GM18520 (cell line): ENCODE measurements at regions not wholly inside any gene's neighbourhood (a gene's known extent, or its start where the extent isn't known, plus 50 kb on each side); places are given as distances from the start of the nearest gene placed in this dataset.

Experiments used
- ATAC-seq: cut with Tn5 transposase; IDR thresholded peaks from one replicate; pipeline ENCODE4 v1.9.1; 2021; ENCODE audit not compliant: unreplicated experiment

- no peak for ATAC-seq
These were observed 182.8 kb downstream of the PIK3C3 start for GRCh38 chr18:42137693-42138375.

DNA sequence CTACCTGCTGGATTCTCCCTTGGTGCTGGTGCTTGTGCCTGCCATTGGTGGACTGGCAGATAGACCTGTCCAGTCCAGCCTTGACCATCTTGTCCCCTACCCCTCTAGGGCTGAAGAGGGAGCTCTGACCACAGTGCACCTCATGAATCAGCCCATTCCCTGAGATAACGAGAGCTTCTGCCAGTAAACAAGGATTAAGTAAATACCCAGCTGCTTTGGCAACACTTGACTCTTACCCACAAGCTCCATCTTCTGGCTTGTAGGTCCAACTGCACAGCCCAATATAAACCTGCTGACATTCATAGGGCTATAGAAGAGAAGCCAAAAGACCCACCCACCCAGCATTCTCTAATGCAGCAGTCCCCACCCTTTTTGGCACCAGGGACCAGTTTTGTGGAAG is 186.4 kb downstream of the PIK3C3 start:
- no peak for ATAC-seq

GRCh38 chr18:42155024-42155423 is 200.0 kb downstream of the PIK3C3 start:
- no peak for ATAC-seq

DNA sequence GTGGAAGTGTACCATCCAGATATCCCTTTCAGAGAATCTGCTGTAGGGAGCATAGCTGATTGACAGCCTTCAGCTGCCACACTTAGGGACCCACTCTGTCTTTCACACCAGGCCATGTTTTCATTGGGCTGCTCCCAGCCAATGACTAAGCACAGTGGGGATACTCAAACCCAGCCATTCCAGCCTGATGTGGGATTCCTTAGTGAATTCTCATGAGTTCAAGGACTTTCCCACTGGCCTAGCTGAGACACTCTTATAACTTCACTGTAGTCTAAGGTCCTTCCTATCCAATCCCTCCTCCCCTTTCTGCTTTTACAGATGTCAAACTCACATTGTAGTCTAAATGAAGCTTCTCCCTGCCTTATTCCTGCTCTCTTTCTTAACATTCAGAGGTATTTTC is 201.2 kb downstream of the PIK3C3 start:
- no peak for ATAC-seq

DNA sequence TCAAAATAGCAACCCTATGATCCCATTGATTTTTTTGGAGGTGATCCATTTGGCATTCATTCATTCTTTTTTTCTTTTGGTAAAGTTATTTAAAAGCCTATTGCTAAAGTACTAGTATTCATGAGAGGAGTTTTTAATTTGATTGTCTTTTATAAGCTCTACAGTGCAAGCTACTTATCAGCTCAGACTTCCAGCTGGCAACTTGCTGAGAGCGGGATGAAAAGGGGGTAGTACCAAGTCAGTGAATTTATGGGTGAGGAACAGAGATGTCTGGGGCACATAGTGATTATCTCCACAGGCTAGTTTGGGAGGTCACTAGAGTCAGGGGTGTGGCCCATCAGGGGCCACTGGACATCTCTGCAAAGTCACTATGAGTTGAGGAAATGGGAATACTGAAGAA is 202.4 kb downstream of the PIK3C3 start:
- ATAC-seq = no peak

- ATAC-seq = no peak
These were observed 202.8 kb downstream of the PIK3C3 start for GRCh38 chr18:42157878-42158277.

GRCh38 chr18:42159146-42159545 is 204.1 kb downstream of the PIK3C3 start:
- no peak for ATAC-seq

DNA sequence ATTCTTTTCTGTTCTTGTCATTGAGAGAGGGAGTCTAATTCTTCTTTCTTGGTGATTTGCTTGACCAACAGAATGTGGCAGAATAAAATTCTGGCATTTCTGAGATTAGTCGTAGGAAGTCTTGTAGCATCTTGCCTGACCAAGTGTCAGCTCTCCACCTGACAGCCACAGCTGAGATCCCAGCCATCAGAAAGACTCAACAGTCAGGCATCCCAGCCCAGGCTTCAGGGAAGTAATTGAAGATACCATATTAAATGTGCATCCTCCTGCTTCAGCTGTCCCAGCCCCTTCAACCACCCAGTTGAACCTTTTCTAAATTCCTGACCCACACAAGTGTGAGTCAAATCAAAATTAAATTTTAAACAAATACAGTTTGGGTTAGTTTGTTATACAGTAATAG is 208.3 kb downstream of the PIK3C3 start:
- no peak for ATAC-seq

DNA sequence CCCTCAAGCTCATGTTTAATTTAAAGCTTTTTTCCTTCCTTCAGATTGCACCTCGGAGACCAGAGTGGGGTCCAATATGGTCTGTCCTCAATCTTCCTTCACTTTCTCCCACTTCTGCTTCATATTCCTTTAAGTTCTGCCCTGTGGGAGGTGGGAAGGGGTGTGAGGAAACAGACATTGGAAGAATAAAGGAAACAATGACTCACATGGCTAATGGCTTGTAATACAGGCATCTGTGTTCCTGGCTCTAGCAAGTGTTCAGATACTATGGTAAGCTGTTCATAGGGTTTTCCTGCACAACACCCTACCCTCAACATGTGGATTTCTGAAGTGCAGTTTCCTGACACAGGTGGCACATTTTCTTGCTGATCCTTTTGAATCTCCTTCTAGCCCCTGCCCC is 209.5 kb downstream of the PIK3C3 start:
- no peak for ATAC-seq

- ATAC-seq = no peak
These were observed 211.0 kb downstream of the PIK3C3 start for GRCh38 chr18:42165922-42166513.

GRCh38 chr18:42168487-42168886 is 213.5 kb downstream of the PIK3C3 start:
- ATAC-seq = no peak

GRCh38 chr18:42168907-42169306 is 213.9 kb downstream of the PIK3C3 start:
- no peak for ATAC-seq

DNA sequence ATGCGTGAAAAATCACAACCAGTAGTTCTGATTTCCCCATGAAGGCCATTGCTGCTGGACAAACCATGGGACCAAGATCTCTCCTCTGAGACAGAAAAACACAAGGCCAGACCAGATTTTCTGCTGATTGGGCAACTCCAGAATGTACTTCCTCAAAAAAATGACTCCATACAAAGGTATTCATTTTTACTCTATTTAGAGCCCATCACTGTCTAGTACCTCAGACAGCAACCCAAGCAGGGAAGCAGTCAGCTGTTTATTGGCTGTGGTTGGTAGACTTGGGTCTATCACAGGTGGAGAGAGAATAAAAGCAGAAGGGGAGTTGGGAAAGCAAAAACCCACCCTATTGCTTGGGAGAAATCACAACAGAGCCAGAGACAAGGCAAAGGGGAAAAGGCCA is 219.9 kb downstream of the PIK3C3 start:
- no peak for ATAC-seq

DNA sequence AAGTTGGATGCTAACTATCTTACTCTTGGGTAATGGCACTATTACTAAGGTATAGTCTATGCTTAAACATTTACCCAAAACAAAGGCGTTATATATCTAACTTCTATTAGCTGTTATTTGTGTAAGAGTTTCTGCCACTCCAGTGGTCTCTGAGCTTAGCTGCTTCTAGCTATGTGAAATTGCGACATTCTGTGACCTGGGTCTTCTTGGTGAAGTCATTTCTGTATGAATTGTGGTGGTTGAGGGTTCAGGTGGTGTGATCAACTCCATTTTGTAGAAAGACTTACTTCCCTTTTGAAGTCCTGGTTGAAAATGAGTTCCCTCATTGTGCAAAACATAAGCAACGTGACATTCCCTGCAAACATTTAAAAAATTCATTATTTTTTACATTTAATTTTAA is 221.6 kb downstream of the PIK3C3 start:
- ATAC-seq = no peak

DNA sequence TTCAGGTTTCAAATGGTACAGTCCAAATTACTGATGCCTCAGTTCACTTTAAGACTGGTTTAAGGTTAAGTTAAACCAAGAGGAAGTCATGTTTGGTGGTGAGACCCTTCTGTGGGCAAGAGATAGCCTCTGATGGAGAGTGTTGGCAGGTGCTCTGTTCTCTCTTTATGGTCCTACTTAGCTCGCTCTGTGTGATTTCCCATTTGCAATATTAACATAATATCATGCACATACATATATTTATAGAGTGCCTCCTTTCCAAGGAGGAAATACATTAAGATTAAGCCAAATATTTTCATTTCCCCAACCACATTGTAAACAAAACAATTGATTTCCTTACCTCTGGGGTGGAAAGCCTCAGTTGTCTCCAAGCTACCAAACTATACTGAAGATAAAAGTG is 222.4 kb downstream of the PIK3C3 start:
- ATAC-seq = no peak

GRCh38 chr18:42178376-42179080 is 223.5 kb downstream of the PIK3C3 start:
- ATAC-seq = no peak

- no peak for ATAC-seq
These were observed 224.6 kb downstream of the PIK3C3 start for GRCh38 chr18:42179542-42180121.

DNA sequence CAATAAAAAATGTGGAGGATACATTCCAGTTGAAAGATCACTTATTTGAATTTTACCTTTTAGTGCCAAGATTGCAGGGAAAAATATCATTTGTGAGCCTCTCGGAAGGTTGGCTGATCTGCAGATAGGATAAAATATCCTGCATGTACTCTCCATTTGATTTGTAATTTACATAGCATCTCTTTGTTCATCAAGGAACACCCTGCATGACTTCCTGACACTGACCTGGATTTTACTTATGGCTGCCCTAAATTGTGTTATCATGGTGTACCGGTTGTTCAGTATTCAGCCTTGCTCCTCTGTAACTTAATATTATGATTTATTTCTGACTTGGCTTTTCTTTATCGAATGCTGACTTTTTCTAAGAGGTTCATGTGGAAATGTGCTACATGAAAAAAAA is 226.4 kb downstream of the PIK3C3 start:
- ATAC-seq = no peak

DNA sequence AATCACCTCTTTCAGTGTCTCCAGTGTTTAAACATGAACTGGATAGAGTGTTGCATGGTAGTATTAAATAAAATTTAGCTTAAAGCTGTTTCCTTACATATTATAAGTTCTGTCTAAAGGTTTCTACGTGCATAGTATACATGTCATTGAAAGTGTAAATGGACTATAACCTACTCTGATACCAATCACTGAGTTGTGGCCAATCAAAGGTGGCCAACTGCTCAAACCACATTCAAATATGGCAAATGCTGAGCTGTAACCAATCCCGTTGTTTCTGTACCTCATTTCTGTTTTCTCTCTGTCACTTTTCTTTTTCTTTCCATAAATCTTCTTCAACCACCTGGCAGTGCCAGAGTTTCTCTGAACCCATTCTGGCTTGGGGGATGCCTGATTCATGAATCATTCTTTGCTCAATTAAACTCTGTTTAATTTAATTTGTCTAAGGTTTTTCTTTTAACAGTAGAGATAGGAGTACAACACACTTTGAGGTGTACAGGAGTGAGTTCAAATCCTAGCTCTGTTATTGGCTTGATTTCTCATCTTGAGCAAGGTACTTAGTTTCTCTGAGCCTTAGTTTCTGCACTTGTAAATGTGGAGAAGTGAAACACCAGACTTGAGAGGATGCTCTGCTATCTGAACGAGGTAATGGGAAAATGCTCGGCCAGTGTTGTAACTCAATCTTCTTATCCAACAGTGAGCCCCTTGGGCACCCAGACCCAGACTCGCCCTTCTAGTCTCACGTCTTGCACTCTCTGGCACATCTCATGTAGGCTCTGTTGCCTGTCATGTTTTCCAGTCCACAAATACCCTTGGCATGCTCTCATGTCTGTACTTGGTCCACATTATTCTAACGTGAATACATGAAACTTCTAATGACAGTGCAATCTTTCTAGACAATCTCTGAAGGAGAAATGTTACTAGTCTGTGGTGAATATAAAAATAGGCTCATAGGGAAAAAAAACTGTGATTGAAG is 228.0 kb downstream of the PIK3C3 start:
- no peak for ATAC-seq

- no peak for ATAC-seq
These were observed 228.7 kb downstream of the PIK3C3 start for GRCh38 chr18:42183746-42184145.
